OCI-LY3 (cell line): ENCODE measurements at regions not wholly inside any gene's neighbourhood (a gene's known extent, or its start where the extent isn't known, plus 50 kb on each side); places are given as distances from the start of the nearest gene placed in this dataset.

Source experiments
- H2AFZ ChIP-seq: fragments of 200-600, 300-600 bp; shearing (Covaris generic); 2 replicates; pipeline ENCODE4 v1.6.0; 2014; ENCODE audit warnings: antibody characterized with exemption, low read depth, low read length
- H3K27ac ChIP-seq: fragments of 200-600, 300-600 bp; sonication (generic); 2 replicates; pipeline ENCODE4 v1.5.1; 2014; ENCODE audit warnings: mild to moderate bottlenecking, low read length, moderate library complexity, mixed read lengths
- H3K27me3 ChIP-seq: fragments of 200-600, 300-600 bp; sonication (generic); 2 replicates; pipeline ENCODE4 v1.6.1; 2014; ENCODE audit warnings: low read depth, low read length, mixed read lengths
- H3K36me3 ChIP-seq: fragments of 200-600, 300-600 bp; sonication (generic); replicated peaks from 2 replicates; pipeline ENCODE3; 2014; ENCODE audit warnings: low read depth, low read length, mixed read lengths
- H3K4me1 ChIP-seq: fragments of 300-600, 200-600 bp; sonication (generic); 2 replicates; pipeline ENCODE4 v1.6.1; 2014; ENCODE audit warnings: low read length, mixed read lengths
- H3K4me2 ChIP-seq: fragments of 200-600, 300-600 bp; sonication (generic); 2 replicates; pipeline ENCODE4 v1.6.1; 2014; ENCODE audit warnings: low read length, mixed read lengths
- H3K4me3 ChIP-seq: fragments of 300-600, 200-600 bp; sonication (generic); 2 replicates; pipeline ENCODE4 v1.5.1; 2014; ENCODE audit warnings: antibody characterized with exemption, mild to moderate bottlenecking, low read length, moderate library complexity
- H3K79me2 ChIP-seq: fragments of 300-600, 200-600 bp; shearing (Covaris generic); 2 replicates; pipeline ENCODE4 v1.6.1; 2014; ENCODE audit warnings: mild to moderate bottlenecking, low read length, mixed read lengths
- H3K9ac ChIP-seq: fragments of 300-600, 200-600 bp; shearing (Covaris generic); 2 replicates; pipeline ENCODE4 v1.6.0; 2014; ENCODE audit warnings: mild to moderate bottlenecking, low read length, moderate library complexity
- H3K9me3 ChIP-seq: fragments of 200-600, 300-600 bp; shearing (Covaris generic); 2 replicates; pipeline ENCODE4 v1.6.1; 2014; ENCODE audit warnings: low read length, mixed read lengths; ENCODE audit not compliant: insufficient read depth
- H4K20me1 ChIP-seq: fragments of 200-600, 300-600 bp; sonication (generic); 2 replicates; pipeline ENCODE4 v1.6.1; 2016; ENCODE audit warnings: low read length, mixed read lengths; ENCODE audit not compliant: insufficient read depth
- EZH2phosphoT487 ChIP-seq: fragments of 200-600 bp; shearing (Covaris generic); IDR thresholded peaks from 2 replicates; pipeline ENCODE4 v1.6.1; 2018; ENCODE audit warnings: antibody characterized with exemption, mixed run types, low read depth
- TF ChIP-seq, protein P1 (sequence below): fragments of 200-600, 300-600 bp; sonication (generic); IDR thresholded peaks from 2 replicates; pipeline ENCODE4 v1.5.1; 2014; ENCODE audit warnings: antibody characterized with exemption, low read length, low read depth

DNA sequence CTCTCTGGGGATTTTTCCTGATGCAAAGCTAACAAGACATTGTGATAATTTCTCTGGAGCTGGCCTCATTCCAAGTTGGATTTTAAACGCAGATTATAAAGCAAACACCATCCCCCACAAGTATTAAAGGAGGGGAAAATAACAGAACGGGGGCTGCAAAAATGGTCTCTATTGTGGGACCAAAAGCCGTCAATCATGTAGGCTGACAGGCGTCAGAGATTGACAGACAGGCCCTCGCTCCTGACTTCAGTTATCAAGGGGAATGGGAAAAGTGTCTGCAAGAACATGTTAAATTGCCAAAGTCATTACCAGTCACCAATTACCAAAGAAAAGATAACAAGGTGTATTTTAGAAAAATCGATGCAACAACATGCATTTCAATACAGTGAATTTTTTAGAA lies 307.4 kb upstream of the POU3F1 start:
- TF ChIP-seq, protein P1, sequence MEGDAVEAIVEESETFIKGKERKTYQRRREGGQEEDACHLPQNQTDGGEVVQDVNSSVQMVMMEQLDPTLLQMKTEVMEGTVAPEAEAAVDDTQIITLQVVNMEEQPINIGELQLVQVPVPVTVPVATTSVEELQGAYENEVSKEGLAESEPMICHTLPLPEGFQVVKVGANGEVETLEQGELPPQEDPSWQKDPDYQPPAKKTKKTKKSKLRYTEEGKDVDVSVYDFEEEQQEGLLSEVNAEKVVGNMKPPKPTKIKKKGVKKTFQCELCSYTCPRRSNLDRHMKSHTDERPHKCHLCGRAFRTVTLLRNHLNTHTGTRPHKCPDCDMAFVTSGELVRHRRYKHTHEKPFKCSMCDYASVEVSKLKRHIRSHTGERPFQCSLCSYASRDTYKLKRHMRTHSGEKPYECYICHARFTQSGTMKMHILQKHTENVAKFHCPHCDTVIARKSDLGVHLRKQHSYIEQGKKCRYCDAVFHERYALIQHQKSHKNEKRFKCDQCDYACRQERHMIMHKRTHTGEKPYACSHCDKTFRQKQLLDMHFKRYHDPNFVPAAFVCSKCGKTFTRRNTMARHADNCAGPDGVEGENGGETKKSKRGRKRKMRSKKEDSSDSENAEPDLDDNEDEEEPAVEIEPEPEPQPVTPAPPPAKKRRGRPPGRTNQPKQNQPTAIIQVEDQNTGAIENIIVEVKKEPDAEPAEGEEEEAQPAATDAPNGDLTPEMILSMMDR, result no peak
- TF ChIP-seq EZH2phosphoT487, result no peak

DNA sequence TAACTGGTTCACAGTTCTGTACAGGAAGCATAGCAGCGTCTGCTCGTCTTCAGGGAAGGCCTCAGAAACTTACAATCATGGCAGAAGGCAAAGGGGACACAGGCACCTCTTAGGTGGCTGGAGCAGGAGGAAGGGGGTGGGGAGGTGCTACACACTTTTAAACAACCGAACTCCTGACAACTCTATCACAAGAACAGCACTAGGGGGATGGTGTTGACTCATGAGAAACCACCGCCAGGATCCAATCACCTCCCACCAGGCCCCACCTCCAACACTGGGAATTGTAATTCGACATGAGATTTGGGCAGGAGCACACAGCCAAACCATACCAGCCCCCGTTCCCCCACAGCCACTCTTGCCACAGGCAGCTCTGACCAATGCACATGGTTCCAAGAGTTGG lies 306.3 kb upstream of the POU3F1 start:
- Histone ChIP-seq H3K4me3 (no peak overlapping the region), H3K27me3 (no peaks in the 10 kb centered on the region), H3K9me3 (no peaks in the 10 kb centered on the region), H3K4me2 (no peak overlapping the region), H3K36me3 (no peaks in the 10 kb centered on the region), H3K79me2 (no peaks in the 10 kb centered on the region), H3K4me1 (no peaks in the 10 kb centered on the region), H3K9ac (no peak overlapping the region), H2AFZ (no peak overlapping the region), H3K27ac (no peak overlapping the region), H4K20me1 (no peaks in the 10 kb centered on the region)
- no peak for TF ChIP-seq EZH2phosphoT487
- TF ChIP-seq, protein P1, result no peak

More for the DNA sequence above, 307.4 kb upstream of the POU3F1 start:
- no peaks in the 10 kb centered on the region for H3K9me3 ChIP-seq
- no peak overlapping the region for H3K4me3 ChIP-seq
- no peak overlapping the region for H3K4me2 ChIP-seq
- no peaks in the 10 kb centered on the region for H3K27me3 ChIP-seq
- H3K9ac ChIP-seq, result no peak overlapping the region
- H3K27ac ChIP-seq, result no peak overlapping the region
- no peak overlapping the region for H2AFZ ChIP-seq
- no peaks in the 10 kb centered on the region for H3K4me1 ChIP-seq
- no peaks in the 10 kb centered on the region for H3K36me3 ChIP-seq
- no peaks in the 10 kb centered on the region for H4K20me1 ChIP-seq
- H3K79me2 ChIP-seq, result no peaks in the 10 kb centered on the region

DNA sequence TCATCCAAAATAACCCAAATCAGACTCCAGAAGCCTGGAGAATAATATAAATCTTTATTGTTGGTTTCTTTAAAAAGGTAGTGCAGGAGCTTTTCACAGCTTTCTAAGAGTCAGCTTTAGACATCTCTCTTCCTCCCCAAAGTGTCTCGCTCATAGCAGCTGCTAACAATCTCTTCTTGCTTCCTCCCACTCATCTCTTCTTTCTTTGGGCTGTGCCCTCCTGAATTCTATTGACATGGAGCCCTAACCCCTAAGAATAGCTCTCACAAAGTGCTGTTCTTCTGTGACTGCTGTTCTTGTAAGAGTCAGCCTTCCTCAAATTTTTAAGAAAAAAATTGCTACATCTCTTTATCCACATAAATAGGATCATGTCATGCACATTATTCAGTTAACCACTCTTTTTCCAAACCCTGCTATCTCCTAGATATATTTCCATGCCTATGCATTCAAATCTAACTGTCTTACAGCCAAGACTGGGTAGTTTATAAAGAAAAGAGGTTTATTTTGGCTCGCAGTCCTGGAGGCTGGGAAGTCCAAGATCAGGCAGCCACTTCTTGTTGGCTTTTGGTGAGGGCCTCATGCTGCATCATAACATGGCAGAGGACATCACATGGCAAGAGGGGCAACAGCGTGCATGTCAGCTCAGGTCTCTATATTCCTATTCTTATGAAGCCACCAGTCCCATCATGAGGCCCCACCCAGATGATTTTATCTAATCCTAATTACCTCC lies 301.0 kb upstream of the POU3F1 start:
- TF ChIP-seq, protein P1, result no peak
- no peak for TF ChIP-seq EZH2phosphoT487
- Histone ChIP-seq H3K9ac (no peak overlapping the region), H3K4me1 (peaks cover 17% of the 10 kb centered on the region), H3K4me3 (no peak overlapping the region), H3K27ac (no peak overlapping the region), H3K27me3 (no peaks in the 10 kb centered on the region), H3K79me2 (no peaks in the 10 kb centered on the region), H4K20me1 (no peaks in the 10 kb centered on the region), H2AFZ (no peak overlapping the region), H3K4me2 (no peak overlapping the region), H3K9me3 (no peaks in the 10 kb centered on the region), H3K36me3 (no peaks in the 10 kb centered on the region)

DNA sequence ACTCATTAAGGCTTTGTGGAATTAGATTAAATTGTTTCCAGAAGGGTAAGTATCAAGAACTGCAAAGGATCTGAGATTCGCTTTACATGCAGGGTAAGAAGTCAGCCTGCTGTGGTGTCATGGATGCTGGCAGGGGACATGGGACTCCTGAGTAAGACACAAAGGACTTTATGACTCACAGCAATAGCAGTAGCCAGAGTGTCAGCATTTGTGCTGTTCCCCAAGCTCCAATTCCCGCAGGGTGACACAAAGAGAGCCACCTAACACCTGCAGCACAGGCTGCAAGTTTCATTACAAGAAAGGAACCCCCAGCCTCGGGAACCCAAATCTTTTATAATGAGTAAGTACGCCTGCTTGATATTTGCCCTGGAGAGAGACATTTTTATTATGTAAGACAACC lies 298.1 kb upstream of the POU3F1 start:
- Histone ChIP-seq H3K36me3 (no peaks in the 10 kb centered on the region), H3K4me2 (peak overlapping the region; percentile 67), H4K20me1 (no peaks in the 10 kb centered on the region), H3K4me1 (peaks cover 17% of the 10 kb centered on the region), H2AFZ (peak overlapping the region; percentile 89), H3K79me2 (no peaks in the 10 kb centered on the region), H3K4me3 (peak overlapping the region; percentile 49), H3K9ac (peak overlapping the region; percentile 6; the same call in 1 of the 2 replicates), H3K27me3 (no peaks in the 10 kb centered on the region), H3K9me3 (no peaks in the 10 kb centered on the region), H3K27ac (peak overlapping the region; percentile 25; the same call in 1 of the 2 replicates)
- no peak for TF ChIP-seq EZH2phosphoT487
- TF ChIP-seq, protein P1, result no peak
